T-helper 1 cell (primary cell): ENCODE measurements at regions not wholly inside any gene's neighbourhood (a gene's known extent, or its start where the extent isn't known, plus 50 kb on each side); places are given as distances from the start of the nearest gene placed in this dataset.
A peak's percentile ranks its signal among the peaks of the same experiment; 100 is the strongest.

ENCODE experiments used
- DNase-seq, 5 donors: peaks; one replicate each; pipeline ENCODE4 v3.0.0-alpha.2; 2012 to 2020

DNA sequence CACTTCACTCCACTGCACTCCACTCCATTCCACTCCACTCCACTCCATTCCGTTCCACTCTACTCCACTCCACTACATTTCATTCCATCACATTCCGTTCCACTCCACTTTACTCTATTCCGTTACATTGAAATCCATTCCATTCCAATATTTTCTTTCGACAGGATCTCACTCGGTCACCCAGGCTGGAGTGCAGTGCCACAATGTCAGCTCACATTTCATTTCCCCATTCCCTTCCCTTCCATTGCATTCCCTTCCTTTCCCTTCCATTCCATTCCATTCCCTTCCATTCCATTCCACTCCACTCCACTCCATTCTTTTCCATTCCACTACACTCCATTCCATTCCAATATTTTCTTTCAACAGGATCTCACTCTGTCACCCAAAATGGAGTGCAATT, 1407.6 kb upstream of the USP9Y start:
- DNase-seq: no peak

- peak in 3 of 5 donors; percentile 1 to 9 (median 1) for DNase-seq
Observed at GRCh38 chrY:11334151-11334550, 1366.9 kb upstream of the USP9Y start.
